Right lobe of liver (tissue), 6 donors: ENCODE measurements at regions not wholly inside any gene's neighbourhood (a gene's known extent, or its start where the extent isn't known, plus 50 kb on each side); places are given as distances from the start of the nearest gene placed in this dataset.

Source experiments
- ATAC-seq, 4 donors: fragments of 200-7000 bp; cut with Tn5 transposase; one replicate each; pipeline ENCODE4 v1.9.1; 2020; ENCODE audit warnings: mild to moderate bottlenecking in 4 of 4, moderate library complexity in 4 of 4
- DNase-seq, 3 donors: peaks; one replicate each; pipeline ENCODE4 v3.0.0-alpha.2; 2020
- H3K27ac ChIP-seq, 3 donors: fragments of 200-600 bp; one replicate each; pipeline ENCODE4 v1.8.0; 2022
- H3K27me3 ChIP-seq, 2 donors: fragments of 200-600 bp; one replicate each; pipeline ENCODE4 v1.8.0; 2022
- H3K36me3 ChIP-seq, 4 donors: fragments of 200-600 bp; sonication (generic) in 1 of 4; one replicate each; pipeline versions ENCODE4 v1.5.1 to v1.8.0; 2017 to 2022; ENCODE audit warnings: control low read depth in 1 of 4
- H3K4me1 ChIP-seq, 4 donors: fragments of 200-600 bp; sonication (generic) in 1 of 4; one replicate each; pipeline versions ENCODE4 v1.5.1 to v1.8.0; 2017 to 2022; ENCODE audit warnings: control low read depth in 1 of 4
- H3K4me3 ChIP-seq, 3 donors: fragments of 200-600 bp; one replicate each; pipeline ENCODE4 v1.8.0; 2022
- H3K9me3 ChIP-seq, 4 donors: fragments of 200-600 bp; sonication (generic) in 1 of 4; one replicate each; pipeline versions ENCODE4 v1.5.1 to v1.8.0; 2017 to 2022; ENCODE audit warnings: control low read depth in 1 of 4
- POLR2A ChIP-seq: fragments of 450-650 bp; IDR thresholded peaks from one replicate; pipeline ENCODE4 v1.6.1; 2017; ENCODE audit warnings: antibody characterized with exemption, mild to moderate bottlenecking
- WGBS: methylation state at CpG from one replicate; pipeline ENCODE4 v1.1.6; 2018; ENCODE audit warnings: low coverage, low lambda C conversion rate; ENCODE audit not compliant: insufficient coverage; ENCODE audit errors: missing lambda C conversion rate; 5-methylcytosine and 5-hydroxymethylcytosine counted together
- intact Hi-C, 2 donors: fragments of 100-400 bp; cut with DNase I; formaldehyde crosslinking; loops; one replicate each; pipeline versions ENCODE4 v1.11.2 to v1.14.1; 2022
- TF ChIP-seq, protein P1 (sequence below), 4 donors: fragments of 200-600 bp in 3 of 4; fragments of 450-650 bp in 1 of 4; IDR thresholded peaks; one replicate each; pipeline versions ENCODE4 v1.5.1 to v1.8.0; 2016 to 2022; ENCODE audit warnings: antibody characterized with exemption in 4 of 4, mild to moderate bottlenecking in 2 of 4
- donor health status: DM: no; HTN: yes; CAD: no.
- donor health status: DM: no; HTN: no; CAD: no.
- donor health status: DM: no; HTN: no; CAD: no.
- donor health status: DM: no; HTN: yes; CAD: no.
- donor health status: DM: no; HTN: yes; CAD: no.

DNA sequence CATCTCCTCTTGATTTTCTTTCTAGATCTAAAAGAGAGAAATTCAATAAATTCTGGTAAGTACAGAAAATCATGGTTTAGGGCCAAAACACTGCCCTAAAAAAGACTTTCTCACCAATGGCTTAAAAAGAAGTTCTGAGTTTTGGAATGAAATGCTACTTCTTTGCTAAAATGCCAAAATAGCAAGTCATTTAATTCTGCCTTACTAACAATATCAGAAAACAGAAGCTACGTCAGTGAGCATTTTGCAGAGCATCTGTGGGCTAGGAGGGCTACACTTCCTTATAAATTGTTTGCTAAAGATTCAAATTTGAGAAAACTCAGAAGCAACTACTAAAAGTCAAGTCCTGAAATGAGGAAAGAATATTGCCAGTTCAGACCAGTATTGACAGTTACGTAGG, 560.8 kb upstream of the CELF2 start:
- ATAC-seq (no peak), DNase-seq (no peak)
- Histone ChIP-seq H3K27me3 (no peaks in the 10 kb centered on the region), H3K36me3 (no peaks in the 10 kb centered on the region), H3K27ac (no peak overlapping the region), H3K4me3 (no peak overlapping the region), H3K4me1 (no peaks in the 10 kb centered on the region), H3K9me3 (no peaks in the 10 kb centered on the region)
- WGBS: 49% methylated on average over 2 of the region's 2 CpGs
- TF ChIP-seq, protein P1, sequence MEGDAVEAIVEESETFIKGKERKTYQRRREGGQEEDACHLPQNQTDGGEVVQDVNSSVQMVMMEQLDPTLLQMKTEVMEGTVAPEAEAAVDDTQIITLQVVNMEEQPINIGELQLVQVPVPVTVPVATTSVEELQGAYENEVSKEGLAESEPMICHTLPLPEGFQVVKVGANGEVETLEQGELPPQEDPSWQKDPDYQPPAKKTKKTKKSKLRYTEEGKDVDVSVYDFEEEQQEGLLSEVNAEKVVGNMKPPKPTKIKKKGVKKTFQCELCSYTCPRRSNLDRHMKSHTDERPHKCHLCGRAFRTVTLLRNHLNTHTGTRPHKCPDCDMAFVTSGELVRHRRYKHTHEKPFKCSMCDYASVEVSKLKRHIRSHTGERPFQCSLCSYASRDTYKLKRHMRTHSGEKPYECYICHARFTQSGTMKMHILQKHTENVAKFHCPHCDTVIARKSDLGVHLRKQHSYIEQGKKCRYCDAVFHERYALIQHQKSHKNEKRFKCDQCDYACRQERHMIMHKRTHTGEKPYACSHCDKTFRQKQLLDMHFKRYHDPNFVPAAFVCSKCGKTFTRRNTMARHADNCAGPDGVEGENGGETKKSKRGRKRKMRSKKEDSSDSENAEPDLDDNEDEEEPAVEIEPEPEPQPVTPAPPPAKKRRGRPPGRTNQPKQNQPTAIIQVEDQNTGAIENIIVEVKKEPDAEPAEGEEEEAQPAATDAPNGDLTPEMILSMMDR (IDR thresholded peaks at IDR 0.05): no peak
- no peak for TF ChIP-seq POLR2A
- intact Hi-C loops: no loop called here

DNA sequence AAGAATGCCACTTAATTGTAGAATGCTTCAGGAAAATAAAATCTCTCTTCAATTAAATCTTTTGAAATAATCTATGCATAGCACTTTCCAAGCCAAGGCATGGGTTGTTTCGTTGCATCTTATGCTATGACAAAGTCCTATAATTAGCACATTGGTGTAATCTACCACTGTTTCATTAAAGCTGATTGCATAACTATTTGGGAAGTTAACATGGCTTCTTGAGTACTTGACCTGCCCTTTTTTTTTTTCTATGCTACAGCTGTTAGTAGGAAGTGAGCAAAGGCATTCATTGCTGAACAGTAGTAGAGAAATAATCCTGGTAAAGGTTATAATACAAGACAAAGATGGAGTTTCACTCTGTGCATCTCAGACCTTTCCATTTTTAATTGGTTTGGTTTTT, 557.2 kb upstream of the CELF2 start:
- H3K4me3 ChIP-seq: no peak overlapping the region
- intact Hi-C loops: no loop called here
- no peaks in the 10 kb centered on the region for H3K4me1 ChIP-seq
- no peaks in the 10 kb centered on the region for H3K27me3 ChIP-seq
- no peak overlapping the region for H3K27ac ChIP-seq
- ATAC-seq (no peak), DNase-seq (no peak)
- no peaks in the 10 kb centered on the region for H3K9me3 ChIP-seq
- TF ChIP-seq POLR2A: no peak
- TF ChIP-seq, protein P1 (IDR thresholded peaks at IDR 0.05): no peak
- WGBS: 5% methylated on average over 1 of the region's 1 CpG
- H3K36me3 ChIP-seq: no peaks in the 10 kb centered on the region

DNA sequence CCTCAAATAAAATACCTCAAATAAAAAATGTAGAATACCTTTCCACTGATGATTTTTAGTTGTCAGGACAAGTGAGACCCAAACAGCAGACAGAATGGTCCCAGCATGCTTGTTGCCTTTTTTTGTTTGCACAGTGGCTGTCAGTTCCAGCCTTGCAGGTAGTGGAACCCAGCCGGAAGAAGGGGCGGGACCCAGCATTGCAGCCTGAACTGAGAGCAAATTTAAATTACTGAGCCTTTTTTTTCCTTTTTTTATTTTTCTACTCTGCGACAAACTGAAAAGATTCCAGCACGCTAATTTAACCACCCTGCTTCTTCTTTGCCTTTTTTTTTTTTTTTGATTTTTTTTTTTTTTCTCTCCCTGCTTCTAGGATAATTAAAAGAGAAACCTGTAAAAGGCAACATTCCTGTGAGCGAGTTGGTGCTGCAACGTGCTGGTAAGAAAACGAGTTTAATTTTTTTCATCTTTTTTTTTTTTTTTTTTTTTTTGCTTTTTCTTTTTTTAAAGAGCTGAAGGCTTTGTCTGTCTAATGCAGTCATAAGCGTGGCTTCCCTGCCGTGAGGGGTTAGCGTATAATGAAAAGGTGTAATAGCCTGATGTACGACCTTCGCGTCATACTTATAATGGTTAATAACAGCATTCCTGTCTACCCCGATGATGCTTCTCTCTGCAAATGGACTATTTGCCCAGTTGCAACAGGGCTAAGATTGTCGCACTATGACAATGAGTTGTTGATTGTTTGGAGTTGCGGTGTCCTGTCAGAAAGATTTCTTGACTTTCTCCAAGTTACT, 555.3 kb upstream of the CELF2 start:
- no peaks in the 10 kb centered on the region for H3K4me1 ChIP-seq
- no peaks in the 10 kb centered on the region for H3K36me3 ChIP-seq
- TF ChIP-seq POLR2A: no peak
- TF ChIP-seq, protein P1 (IDR thresholded peaks at IDR 0.05): no peak
- intact Hi-C loops: no loop called here
- no peak overlapping the region for H3K27ac ChIP-seq
- DNase-seq (no peak), ATAC-seq (no peak)
- H3K4me3 ChIP-seq: no peak overlapping the region
- no peaks in the 10 kb centered on the region for H3K9me3 ChIP-seq
- no peaks in the 10 kb centered on the region for H3K27me3 ChIP-seq
- 59% methylated on average over 15 of the region's 16 CpGs for WGBS

DNA sequence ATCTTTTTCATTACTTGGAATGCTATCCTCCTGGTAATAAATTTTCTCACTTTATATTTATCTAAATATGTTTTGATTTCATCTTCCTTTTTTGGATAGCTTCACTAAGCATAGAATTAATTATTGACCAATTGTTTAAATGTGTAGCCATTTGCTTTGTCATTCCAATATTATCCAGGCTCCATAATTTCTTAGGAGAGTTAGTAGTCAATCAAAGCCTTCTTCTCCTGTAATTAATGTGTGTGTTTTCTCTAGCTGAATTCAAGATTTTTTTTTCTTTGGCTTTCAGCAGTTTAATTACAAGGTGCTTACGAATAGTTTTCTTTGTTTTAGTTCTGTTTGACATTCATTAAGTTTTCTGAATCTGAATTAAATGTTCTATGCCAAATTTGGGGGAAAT, 545.9 kb upstream of the CELF2 start:
- no peak for DNase-seq
- Histone ChIP-seq H3K27me3 (no peaks in the 10 kb centered on the region), H3K36me3 (no peaks in the 10 kb centered on the region), H3K4me1 (no peaks in the 10 kb centered on the region), H3K27ac (no peak overlapping the region), H3K9me3 (no peaks in the 10 kb centered on the region), H3K4me3 (no peak overlapping the region)
- WGBS: 47% methylated on average over 1 of the region's 1 CpG
- intact Hi-C loops: no loop called here
- TF ChIP-seq POLR2A: no peak
- TF ChIP-seq, protein P1 (IDR thresholded peaks at IDR 0.05): no peak
- ATAC-seq: no peak
